GM06990 (cell line): ENCODE measurements at regions not wholly inside any gene's neighbourhood (a gene's known extent, or its start where the extent isn't known, plus 50 kb on each side); places are given as distances from the start of the nearest gene placed in this dataset.
A peak's percentile ranks its signal among the peaks of the same experiment; 100 is the strongest.

Experiments used
- DNase-seq: peaks from one replicate; pipeline ENCODE4 v3.0.0-alpha.2; 2011; ENCODE audit not compliant: insufficient read length; ENCODE audit errors: extremely low read depth
- H3K27me3 ChIP-seq: replicated peaks from 2 replicates; pipeline ENCODE4 v1.6.0; 2011; ENCODE audit warnings: low read length; ENCODE audit not compliant: control insufficient read depth, insufficient read depth
- H3K36me3 ChIP-seq: 2 replicates; pipeline ENCODE4 v1.5.1; 2011; ENCODE audit warnings: low read length; ENCODE audit not compliant: control insufficient read depth, insufficient read depth
- H3K4me3 ChIP-seq: replicated peaks from 2 replicates; pipeline ENCODE4 v1.5.1; 2011; ENCODE audit warnings: low read depth, mild to moderate bottlenecking, control low read depth, low read length
- CTCF ChIP-seq: IDR thresholded peaks from 2 replicates; pipeline ENCODE4 v1.5.1; 2011; ENCODE audit warnings: low read length, control low read depth, mild to moderate bottlenecking, inconsistent platforms; ENCODE audit not compliant: insufficient read depth, poor library complexity, severe bottlenecking

- no peaks in the 10 kb centered on the region for H3K27me3 ChIP-seq
- H3K4me3 ChIP-seq: no peak overlapping the region
- H3K36me3 ChIP-seq: no peaks in the 10 kb centered on the region
- DNase-seq: no peak
- TF ChIP-seq CTCF: no peak
These were observed 346.6 kb upstream of the RBMS3 start for GRCh38 chr3:28934126-28934813.

- Histone ChIP-seq H3K27me3 (no peaks in the 10 kb centered on the region), H3K36me3 (no peaks in the 10 kb centered on the region), H3K4me3 (no peak overlapping the region)
- no peak for DNase-seq
- TF ChIP-seq CTCF: no peak
These were observed 345.7 kb upstream of the RBMS3 start for GRCh38 chr3:28935146-28935545.

GRCh38 chr3:28936154-28936553 is 344.7 kb upstream of the RBMS3 start:
- no peak for TF ChIP-seq CTCF
- DNase-seq: no peak

GRCh38 chr3:28940530-28940929 is 340.3 kb upstream of the RBMS3 start:
- no peak for TF ChIP-seq CTCF
- peak; percentile 69 for DNase-seq
- no peak overlapping the region for H3K4me3 ChIP-seq
- no peaks in the 10 kb centered on the region for H3K36me3 ChIP-seq
- no peaks in the 10 kb centered on the region for H3K27me3 ChIP-seq

More at GRCh38 chr3:28936154-28936553, 344.7 kb upstream of the RBMS3 start:
- Histone ChIP-seq H3K27me3 (no peaks in the 10 kb centered on the region), H3K36me3 (no peaks in the 10 kb centered on the region), H3K4me3 (no peak overlapping the region)

- H3K27me3 ChIP-seq: no peaks in the 10 kb centered on the region
- H3K36me3 ChIP-seq: no peaks in the 10 kb centered on the region
- no peak for TF ChIP-seq CTCF
- no peak overlapping the region for H3K4me3 ChIP-seq
- DNase-seq: no peak
These were observed 339.9 kb upstream of the RBMS3 start for GRCh38 chr3:28940994-28941393.

GRCh38 chr3:28947061-28947460 is 333.8 kb upstream of the RBMS3 start:
- H3K27me3 ChIP-seq: no peaks in the 10 kb centered on the region
- H3K4me3 ChIP-seq: no peak overlapping the region
- no peak for TF ChIP-seq CTCF
- H3K36me3 ChIP-seq: no peaks in the 10 kb centered on the region
- DNase-seq: no peak
